ENCODE measurements at regions not wholly inside any gene's neighbourhood (a gene's known extent, or its start where the extent isn't known, plus 50 kb on each side); places are given as distances from the start of the nearest gene placed in this dataset.

DNA sequence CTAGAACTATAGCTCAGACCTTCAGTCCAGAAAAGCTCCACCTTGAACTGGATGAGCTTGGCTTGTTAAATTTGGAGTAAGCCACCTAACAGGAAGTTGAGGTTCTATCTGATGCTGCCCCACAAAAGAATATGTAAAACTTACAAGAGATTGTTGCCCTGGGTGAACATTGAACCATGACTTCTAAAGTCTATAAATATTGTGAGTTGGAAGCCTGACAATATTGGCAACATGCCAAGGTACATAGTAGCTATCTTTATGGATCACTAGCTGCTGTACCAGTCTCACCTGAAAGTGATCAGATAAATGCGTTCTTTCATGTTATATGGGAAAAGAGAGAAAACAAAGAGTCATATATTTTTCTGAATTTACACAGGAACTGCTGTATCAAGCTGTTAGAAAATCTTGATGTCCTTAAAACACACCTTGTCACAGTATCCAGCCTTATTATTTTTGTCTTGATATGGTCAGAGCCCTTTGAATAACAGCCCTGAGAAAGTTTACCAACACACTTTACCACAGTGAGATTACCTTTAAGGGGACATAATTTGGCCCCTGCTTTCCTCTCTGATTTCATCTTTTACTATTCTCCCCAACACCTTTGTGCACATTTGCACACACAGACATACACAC lies 92.0 kb downstream of the LSMEM1 start:
- TF ChIP-seq, protein P1, sequence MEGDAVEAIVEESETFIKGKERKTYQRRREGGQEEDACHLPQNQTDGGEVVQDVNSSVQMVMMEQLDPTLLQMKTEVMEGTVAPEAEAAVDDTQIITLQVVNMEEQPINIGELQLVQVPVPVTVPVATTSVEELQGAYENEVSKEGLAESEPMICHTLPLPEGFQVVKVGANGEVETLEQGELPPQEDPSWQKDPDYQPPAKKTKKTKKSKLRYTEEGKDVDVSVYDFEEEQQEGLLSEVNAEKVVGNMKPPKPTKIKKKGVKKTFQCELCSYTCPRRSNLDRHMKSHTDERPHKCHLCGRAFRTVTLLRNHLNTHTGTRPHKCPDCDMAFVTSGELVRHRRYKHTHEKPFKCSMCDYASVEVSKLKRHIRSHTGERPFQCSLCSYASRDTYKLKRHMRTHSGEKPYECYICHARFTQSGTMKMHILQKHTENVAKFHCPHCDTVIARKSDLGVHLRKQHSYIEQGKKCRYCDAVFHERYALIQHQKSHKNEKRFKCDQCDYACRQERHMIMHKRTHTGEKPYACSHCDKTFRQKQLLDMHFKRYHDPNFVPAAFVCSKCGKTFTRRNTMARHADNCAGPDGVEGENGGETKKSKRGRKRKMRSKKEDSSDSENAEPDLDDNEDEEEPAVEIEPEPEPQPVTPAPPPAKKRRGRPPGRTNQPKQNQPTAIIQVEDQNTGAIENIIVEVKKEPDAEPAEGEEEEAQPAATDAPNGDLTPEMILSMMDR (conservative IDR thresholded peaks at IDR 0.05): no peak
- no peak for TF ChIP-seq EZH2 (IDR thresholded peaks at IDR 0.05; ENCODE audit: low read depth)
